ENCODE measurements at regions not wholly inside any gene's neighbourhood (a gene's known extent, or its start where the extent isn't known, plus 50 kb on each side); places are given as distances from the start of the nearest gene placed in this dataset.

- no peak for DNase-seq (ENCODE audit: low spot score)
- 85% methylated on average over 8 of the region's 8 CpGs for WGBS
These were observed 737.8 kb downstream of the FAM181B start for GRCh38 chr11:81995889-81996288.

More at GRCh38 chr11:81995889-81996288, 737.8 kb downstream of the FAM181B start:
- Histone ChIP-seq H3K9ac (ENCODE audit: low read depth in 1 of 2, low read length in 2 of 2) (no peak overlapping the region), H3K4me3 (ENCODE audit: low read depth in 1 of 3, low read length in 3 of 3) (no peak overlapping the region), H3K27me3 (ENCODE audit: control insufficient read depth in 4 of 4, insufficient read depth in 4 of 4, low read length in 3 of 4) (no peaks in the 10 kb centered on the region), H3K9me3 (ENCODE audit: control insufficient read depth in 4 of 4, low read length in 3 of 4) (no peaks in the 10 kb centered on the region), H3K27ac (ENCODE audit: low read depth in 1 of 2, low read length in 2 of 2) (no peak overlapping the region), H3K4me1 (ENCODE audit: control insufficient read depth in 4 of 4, insufficient read depth in 4 of 4, low read length in 3 of 4) (peaks cover 0 to 11% (median 3%) of the 10 kb centered on the region in 4 donors), H3K36me3 (ENCODE audit: control insufficient read depth in 4 of 4, insufficient read depth in 3 of 4, low read depth in 1 of 4, low read length in 3 of 4) (no peaks in the 10 kb centered on the region)
- TF ChIP-seq FOXA2 (IDR thresholded peaks at IDR 0.05) (no peak), HNF4A (conservative IDR thresholded peaks at IDR 0.05) (no peak), REST (IDR thresholded peaks at IDR 0.05) (no peak), ATF3 (IDR thresholded peaks at IDR 0.05) (no peak), JUND (IDR thresholded peaks at IDR 0.05) (no peak), NR2F2 (IDR thresholded peaks at IDR 0.05) (no peak), HNF4G (IDR thresholded peaks at IDR 0.05) (no peak), FOXA1 (IDR thresholded peaks at IDR 0.05) (no peak), GABPA (IDR thresholded peaks at IDR 0.05 in 1 of 2, conservative IDR thresholded peaks at IDR 0.05 in 1 of 2) (no peak), RXRA (IDR thresholded peaks at IDR 0.05) (no peak), SP1 (IDR thresholded peaks at IDR 0.05) (no peak), YY1 (IDR thresholded peaks at IDR 0.05) (no peak)
- TF ChIP-seq, protein P1, sequence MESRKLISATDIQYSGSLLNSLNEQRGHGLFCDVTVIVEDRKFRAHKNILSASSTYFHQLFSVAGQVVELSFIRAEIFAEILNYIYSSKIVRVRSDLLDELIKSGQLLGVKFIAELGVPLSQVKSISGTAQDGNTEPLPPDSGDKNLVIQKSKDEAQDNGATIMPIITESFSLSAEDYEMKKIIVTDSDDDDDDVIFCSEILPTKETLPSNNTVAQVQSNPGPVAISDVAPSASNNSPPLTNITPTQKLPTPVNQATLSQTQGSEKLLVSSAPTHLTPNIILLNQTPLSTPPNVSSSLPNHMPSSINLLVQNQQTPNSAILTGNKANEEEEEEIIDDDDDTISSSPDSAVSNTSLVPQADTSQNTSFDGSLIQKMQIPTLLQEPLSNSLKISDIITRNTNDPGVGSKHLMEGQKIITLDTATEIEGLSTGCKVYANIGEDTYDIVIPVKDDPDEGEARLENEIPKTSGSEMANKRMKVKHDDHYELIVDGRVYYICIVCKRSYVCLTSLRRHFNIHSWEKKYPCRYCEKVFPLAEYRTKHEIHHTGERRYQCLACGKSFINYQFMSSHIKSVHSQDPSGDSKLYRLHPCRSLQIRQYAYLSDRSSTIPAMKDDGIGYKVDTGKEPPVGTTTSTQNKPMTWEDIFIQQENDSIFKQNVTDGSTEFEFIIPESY (IDR thresholded peaks at IDR 0.05), result no peak
- TF ChIP-seq, protein P2, sequence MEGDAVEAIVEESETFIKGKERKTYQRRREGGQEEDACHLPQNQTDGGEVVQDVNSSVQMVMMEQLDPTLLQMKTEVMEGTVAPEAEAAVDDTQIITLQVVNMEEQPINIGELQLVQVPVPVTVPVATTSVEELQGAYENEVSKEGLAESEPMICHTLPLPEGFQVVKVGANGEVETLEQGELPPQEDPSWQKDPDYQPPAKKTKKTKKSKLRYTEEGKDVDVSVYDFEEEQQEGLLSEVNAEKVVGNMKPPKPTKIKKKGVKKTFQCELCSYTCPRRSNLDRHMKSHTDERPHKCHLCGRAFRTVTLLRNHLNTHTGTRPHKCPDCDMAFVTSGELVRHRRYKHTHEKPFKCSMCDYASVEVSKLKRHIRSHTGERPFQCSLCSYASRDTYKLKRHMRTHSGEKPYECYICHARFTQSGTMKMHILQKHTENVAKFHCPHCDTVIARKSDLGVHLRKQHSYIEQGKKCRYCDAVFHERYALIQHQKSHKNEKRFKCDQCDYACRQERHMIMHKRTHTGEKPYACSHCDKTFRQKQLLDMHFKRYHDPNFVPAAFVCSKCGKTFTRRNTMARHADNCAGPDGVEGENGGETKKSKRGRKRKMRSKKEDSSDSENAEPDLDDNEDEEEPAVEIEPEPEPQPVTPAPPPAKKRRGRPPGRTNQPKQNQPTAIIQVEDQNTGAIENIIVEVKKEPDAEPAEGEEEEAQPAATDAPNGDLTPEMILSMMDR (IDR thresholded peaks at IDR 0.05; ENCODE audit: low read depth, low read length, missing input control), result no peak

Data from liver (tissue), 8 donors.